ENCODE measurements at regions not wholly inside any gene's neighbourhood (a gene's known extent, or its start where the extent isn't known, plus 50 kb on each side); places are given as distances from the start of the nearest gene placed in this dataset.

- H3K27me3 ChIP-seq: no peaks in the 10 kb centered on the region
- H3K4me1 ChIP-seq (ENCODE audit: insufficient read depth): no peaks in the 10 kb centered on the region
- no peaks in the 10 kb centered on the region for H3K36me3 ChIP-seq
- H3K27ac ChIP-seq: no peak overlapping the region
- no peak for DNase-seq
- 43 to 80% (median 65%) methylated on average over 3 of the region's 3 CpGs for WGBS, 3 donors
- intact Hi-C loops (cut with DNase I): no loop called here
- TF ChIP-seq EP300 (IDR thresholded peaks at IDR 0.05): no peak
- no peak for TF ChIP-seq POLR2A (IDR thresholded peaks at IDR 0.05)
- TF ChIP-seq CTCF (IDR thresholded peaks at IDR 0.05): no peak
- H3K9me3 ChIP-seq: no peaks in the 10 kb centered on the region
- no peak overlapping the region for H3K4me3 ChIP-seq
These were observed 533.5 kb downstream of the SH2D4B start for GRCh38 chr10:81071087-81071796.

GRCh38 chr10:81073155-81073554, 535.5 kb downstream of the SH2D4B start:
- 78 to 83% (median 79%) methylated on average over 2 of the region's 2 CpGs for WGBS, 3 donors
- H3K4me3 ChIP-seq: no peak overlapping the region
- no peaks in the 10 kb centered on the region for H3K9me3 ChIP-seq
- H3K4me1 ChIP-seq (ENCODE audit: insufficient read depth): no peaks in the 10 kb centered on the region
- H3K36me3 ChIP-seq: no peaks in the 10 kb centered on the region
- no peak for DNase-seq
- intact Hi-C loops (cut with DNase I): no loop called here
- H3K27me3 ChIP-seq: no peaks in the 10 kb centered on the region
- no peak overlapping the region for H3K27ac ChIP-seq
- TF ChIP-seq CTCF (IDR thresholded peaks at IDR 0.05) (no peak), POLR2A (IDR thresholded peaks at IDR 0.05) (no peak), EP300 (IDR thresholded peaks at IDR 0.05) (no peak)

- H3K9me3 ChIP-seq: no peaks in the 10 kb centered on the region
- H3K27me3 ChIP-seq: no peaks in the 10 kb centered on the region
- H3K4me1 ChIP-seq (ENCODE audit: insufficient read depth): no peaks in the 10 kb centered on the region
- H3K27ac ChIP-seq: no peak overlapping the region
- H3K36me3 ChIP-seq: no peaks in the 10 kb centered on the region
- 71 to 85% (median 81%) methylated on average over 3 of the region's 3 CpGs for WGBS, 3 donors
- no peak for DNase-seq
- no peak for TF ChIP-seq POLR2A (IDR thresholded peaks at IDR 0.05)
- no peak for TF ChIP-seq EP300 (IDR thresholded peaks at IDR 0.05)
- no peak for TF ChIP-seq CTCF (IDR thresholded peaks at IDR 0.05)
- no peak overlapping the region for H3K4me3 ChIP-seq
- intact Hi-C loops (cut with DNase I): no loop called here
These were observed 544.4 kb downstream of the SH2D4B start for GRCh38 chr10:81081887-81082620.

GRCh38 chr10:81082621-81083376, 545.1 kb downstream of the SH2D4B start:
- 63 to 66% (median 65%) methylated on average over 5 of the region's 5 CpGs for WGBS, 3 donors
- DNase-seq: no peak
- intact Hi-C loops (cut with DNase I): no loop called here

More at GRCh38 chr10:81082621-81083376, 545.1 kb downstream of the SH2D4B start:
- no peaks in the 10 kb centered on the region for H3K9me3 ChIP-seq
- no peaks in the 10 kb centered on the region for H3K36me3 ChIP-seq
- H3K27me3 ChIP-seq: no peaks in the 10 kb centered on the region
- H3K4me3 ChIP-seq: no peak overlapping the region
- TF ChIP-seq EP300 (IDR thresholded peaks at IDR 0.05): no peak
- no peak for TF ChIP-seq CTCF (IDR thresholded peaks at IDR 0.05)
- TF ChIP-seq POLR2A (IDR thresholded peaks at IDR 0.05): no peak
- no peak overlapping the region for H3K27ac ChIP-seq
- no peaks in the 10 kb centered on the region for H3K4me1 ChIP-seq (ENCODE audit: insufficient read depth)
